ENCODE measurements at regions not wholly inside any gene's neighbourhood (a gene's known extent, or its start where the extent isn't known, plus 50 kb on each side); places are given as distances from the start of the nearest gene placed in this dataset.
"Not testable (repeated sequence)": the region's sequence is repeated elsewhere in the genome, so short reads cannot be mapped to it uniquely, and the experiment has no call there.

DNA sequence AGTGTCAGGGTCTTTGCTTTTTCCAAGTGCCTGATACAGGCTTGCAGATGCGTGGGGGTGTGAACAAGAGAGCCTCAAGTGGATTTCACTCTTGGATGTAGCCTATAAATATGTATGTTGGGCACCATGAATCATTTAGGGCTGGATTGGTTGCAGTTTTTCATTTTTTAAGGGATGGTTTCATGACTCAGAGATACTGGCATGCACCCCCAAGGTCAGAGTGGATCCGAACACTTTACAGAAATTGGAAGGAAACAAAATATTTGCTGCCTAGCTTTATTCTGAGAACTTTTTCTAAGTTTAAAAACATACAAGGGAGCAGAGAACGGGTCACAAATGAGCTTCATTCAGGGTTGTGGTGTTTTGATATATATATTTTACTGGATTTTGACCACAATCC, 436.8 kb upstream of the ERCC4 start:
- DNase-seq, result no peak

DNA sequence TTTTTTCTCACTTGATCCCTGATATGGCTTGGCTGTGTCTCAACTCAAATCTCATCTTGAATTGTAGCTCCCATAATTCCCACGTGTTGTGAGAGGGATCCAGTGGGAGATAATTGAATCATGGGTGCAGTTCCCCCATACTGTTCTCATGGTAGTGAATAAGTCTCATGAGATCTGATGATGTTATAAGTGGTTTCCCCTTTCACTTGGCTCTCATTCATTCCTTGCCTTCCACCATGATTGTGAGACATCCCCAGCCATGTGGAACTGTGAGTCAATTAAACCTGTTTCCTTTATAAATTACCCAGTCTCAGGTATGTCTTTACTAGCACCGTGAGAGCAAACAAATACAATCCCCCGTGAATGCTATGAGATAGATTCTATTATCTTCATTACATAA, 430.5 kb upstream of the ERCC4 start:
- not testable (repeated sequence) for DNase-seq

DNA sequence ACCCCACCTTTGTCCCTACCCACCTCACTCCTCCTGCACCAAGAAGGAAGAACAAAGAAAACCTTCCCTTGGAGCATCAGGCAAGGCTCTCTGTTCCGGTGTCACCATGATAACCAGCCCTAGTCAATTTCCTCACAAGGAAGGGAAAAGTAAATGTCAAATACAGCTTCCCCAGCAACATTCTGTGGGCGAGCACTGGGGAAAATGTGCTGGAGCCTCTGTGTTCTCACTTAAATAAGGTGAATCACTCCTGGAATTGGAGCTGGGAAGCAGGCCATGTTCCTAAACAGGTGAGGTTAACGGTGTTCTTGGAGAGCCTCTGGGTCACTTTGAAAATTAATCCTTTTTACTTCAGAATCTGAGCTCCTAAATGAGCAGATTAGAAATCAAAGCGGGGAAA, 427.9 kb upstream of the ERCC4 start:
- no peak for DNase-seq

DNA sequence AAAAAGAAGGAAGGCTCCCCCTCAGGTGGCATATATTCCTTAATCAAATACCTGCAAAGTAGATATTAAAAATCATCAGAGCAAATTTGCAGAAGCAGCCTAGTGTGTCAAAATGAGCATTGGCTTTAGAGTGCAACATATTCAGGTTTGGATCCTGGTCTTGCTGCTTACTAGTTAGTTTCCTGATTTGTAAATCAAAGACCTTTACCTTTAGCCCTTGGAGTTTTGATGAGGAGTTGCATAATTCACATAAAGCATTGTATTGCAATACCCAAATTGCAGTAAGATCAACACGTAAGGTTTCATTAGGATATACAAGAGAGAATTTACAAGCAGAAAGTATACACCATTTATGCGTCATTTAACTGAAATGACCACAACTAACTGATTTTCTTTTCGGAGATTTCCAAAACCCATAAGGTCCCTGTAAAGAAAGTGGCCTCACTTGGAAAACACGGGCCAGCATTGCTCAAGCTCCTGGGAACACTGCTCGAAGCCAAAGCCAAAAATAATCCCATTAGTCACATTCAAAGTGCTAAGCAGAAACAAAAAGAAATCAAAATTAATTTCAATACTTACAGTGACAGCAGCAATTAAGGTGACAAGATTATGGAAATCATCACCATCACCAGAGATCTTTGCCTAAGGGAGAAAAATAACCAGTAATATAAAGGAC, 415.9 kb upstream of the ERCC4 start:
- DNase-seq, result no peak

DNA sequence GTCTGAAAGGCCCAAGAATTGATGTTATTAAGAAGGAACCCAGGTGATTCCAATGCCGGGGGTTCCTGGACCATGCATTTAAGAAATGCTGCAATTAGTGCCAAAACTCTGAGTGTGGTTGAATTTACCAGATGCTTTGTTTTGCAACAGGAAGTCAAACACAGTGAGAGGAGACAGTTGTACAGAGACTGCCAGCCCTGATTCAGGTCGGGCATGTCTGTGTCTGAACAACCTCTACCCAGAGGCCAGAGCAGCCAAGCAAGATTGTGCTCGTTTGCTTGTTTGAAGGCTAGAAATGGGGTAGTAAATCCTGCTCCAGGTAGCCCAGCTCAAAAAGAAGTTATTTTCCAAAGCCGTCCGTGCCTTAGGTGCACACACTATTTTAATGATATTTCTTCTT, 412.4 kb upstream of the ERCC4 start:
- no peak for DNase-seq

DNA sequence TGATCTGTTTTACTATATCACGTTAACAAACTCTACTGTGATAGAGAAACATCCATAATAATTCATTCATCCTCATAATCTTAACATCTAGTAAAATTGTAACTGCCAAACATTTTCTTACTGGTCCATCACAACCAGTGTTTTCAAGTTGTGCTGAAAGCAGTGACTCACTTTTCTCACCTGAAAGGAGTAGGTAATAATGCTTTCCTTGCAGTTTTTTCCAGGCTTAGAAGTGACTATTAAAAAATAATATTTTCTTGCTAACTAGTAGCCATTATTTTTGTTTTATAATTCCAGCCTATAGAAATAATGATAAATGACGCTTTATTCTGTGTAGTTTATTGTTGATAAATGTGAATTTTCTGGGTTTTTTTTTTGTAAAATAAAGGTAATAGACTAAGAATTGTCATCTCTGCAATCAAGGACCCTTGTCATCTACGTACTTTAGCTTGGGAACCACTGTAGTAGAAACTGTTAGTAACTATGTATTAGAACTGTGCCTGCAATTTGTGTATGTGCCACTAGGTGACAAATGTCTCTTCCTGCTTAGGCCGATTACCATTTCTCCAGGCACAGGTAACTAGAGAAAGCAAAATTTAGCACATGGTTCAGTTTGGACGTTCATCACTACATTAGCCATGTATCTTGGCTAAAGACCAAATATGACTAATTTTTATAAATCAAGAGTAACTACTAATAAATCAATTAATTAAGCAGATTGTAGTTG, 409.4 kb upstream of the ERCC4 start:
- no peak for DNase-seq

DNA sequence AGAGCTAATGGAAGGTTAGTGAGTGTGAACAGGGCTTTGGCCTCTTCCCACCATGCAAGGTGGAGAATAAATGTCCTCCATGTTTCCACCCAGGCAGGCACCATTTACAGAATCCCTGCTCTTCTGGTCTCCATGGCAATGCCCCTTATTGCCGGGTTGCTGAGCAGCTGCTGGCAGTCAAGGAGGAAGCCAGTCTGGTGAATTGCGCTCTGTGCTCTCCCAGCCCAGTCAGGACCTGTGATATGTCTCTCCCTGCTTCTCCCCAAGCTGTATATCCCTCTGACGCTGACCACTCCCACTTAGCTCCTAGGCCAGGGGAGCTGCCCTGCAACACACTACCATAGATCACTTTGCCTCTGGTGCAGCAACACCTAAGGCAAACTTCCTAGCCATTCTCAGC, 402.1 kb upstream of the ERCC4 start:
- no peak for DNase-seq

DNA sequence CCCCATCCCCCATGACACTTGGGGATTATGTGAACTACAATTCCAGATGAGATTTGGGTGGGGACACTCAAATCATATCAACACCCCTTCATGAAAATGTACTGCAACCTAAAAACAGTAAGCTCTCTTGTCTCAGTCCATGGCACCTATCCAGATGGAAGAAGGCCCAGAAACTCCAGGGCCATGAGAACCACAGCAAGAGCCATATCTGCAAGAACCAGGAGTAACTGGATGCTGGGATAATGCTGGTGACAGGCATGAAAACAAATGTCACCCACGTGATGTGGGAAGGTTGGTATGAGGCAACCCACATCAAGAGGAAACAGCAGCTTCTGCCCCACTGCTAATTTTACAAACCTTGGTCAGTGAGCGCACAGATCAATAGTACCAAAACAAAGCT, 400.1 kb upstream of the ERCC4 start:
- DNase-seq, result no peak

DNA sequence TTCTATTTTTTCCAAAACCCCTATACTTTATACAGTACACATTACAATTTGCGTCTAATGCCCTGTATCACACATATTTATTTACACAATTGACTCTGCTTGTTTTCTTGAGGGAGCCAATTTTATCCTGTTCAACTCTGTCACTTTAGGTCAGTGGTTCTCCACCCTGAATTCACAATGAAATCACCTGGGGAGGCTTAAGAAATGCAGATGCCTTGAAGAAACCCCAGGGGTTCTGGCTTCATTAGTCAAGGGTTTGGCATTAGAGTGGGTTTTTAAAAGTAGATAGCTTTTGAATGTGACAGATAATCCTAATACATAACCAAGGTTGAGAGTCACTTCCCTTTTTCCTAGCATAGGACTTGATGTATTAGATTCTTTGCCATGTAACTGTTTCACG, 398.6 kb upstream of the ERCC4 start:
- no peak for DNase-seq

DNA sequence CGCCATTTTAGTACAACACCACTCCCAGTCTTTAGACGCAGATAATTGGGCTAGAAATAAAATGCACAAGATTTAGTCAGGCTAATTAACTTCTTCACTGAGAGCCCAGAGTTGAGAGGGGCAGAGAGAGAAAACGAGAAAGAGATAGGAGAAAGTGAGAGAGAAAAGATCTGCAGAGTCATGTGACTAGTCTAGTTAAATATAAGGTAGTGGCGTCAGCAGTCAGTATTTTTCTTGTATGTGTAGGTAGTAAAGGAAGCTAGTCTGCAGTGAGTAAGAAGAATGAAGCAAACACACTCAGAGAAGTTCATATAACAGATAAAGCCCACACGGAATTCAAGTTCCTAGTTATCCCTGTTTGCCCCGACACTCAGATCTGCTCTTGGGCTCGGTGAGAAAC, 392.6 kb upstream of the ERCC4 start:
- DNase-seq, result no peak

DNA sequence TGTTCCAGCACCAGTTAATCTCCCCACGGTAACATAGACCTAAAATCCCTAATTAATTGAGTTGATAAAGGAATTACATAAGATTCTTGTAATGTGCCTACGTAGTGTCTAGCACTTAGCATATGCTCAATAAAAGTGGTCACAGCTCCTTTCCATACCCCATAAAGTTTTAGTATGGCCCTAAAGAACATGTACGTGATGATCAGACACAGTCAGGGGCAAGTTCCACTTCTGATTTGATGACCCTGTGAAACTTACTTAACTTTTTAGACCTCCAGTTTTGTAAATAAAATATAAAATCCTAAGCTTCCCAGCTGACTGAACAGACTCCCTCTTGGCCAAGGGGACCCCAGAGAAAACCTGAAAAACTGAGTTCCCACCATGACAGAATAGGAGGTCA, 391.3 kb upstream of the ERCC4 start:
- DNase-seq, result no peak

DNA sequence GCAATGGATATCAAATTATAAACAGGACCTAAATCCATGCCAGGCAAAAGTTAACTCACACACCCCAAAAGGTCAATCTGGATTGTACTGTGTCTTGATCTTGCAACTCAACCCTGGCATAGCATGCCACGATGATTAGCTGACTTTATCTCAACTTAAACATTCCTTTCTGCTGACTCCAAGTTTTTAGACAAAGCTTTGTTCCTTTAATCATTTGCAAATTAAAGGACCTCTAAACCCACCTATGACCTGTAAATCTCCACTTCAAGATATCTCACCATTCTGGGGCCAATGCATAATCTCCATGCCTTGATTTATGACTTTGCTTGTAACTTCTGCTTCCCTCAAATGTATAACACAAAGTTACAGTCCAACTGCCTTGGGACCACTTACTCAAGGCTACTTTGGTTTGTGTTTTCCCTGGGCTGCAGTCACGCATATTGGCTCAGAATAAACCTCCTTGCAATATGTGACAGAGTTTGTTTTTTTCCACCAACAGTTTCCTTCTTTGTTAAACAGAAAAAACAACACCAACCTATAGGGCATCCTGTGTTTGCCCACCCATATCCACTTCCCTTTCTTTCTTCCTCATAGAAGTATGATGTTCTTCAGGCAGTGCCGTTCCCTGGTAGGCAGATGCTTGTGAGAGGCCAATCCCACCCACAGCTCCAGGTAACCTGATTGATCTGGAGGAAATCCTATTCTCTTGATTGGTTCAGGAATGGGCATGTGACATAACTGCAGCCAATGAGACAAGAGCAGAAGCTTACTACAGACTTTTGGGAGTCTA, 390.6 kb upstream of the ERCC4 start:
- DNase-seq, result no peak

DNA sequence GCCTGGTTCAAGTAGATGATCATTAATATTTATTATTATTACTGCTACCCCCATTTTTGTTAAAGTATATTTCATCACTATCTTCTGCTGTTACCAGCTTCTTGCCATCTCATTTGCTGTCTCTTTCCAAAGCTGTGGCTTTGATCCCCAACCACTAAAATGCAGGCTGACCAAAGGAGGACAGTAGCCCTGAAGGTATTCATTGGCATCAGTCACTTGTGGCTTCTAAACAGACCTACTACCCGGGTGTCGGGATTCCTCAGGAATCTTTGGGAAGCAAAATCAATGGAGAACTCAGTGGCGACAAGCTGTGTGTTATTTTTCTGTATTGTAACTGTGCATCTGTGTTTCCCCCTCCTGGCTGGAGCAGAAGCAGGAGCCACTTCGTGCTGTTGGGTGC, 379.2 kb upstream of the ERCC4 start:
- no peak for DNase-seq

DNA sequence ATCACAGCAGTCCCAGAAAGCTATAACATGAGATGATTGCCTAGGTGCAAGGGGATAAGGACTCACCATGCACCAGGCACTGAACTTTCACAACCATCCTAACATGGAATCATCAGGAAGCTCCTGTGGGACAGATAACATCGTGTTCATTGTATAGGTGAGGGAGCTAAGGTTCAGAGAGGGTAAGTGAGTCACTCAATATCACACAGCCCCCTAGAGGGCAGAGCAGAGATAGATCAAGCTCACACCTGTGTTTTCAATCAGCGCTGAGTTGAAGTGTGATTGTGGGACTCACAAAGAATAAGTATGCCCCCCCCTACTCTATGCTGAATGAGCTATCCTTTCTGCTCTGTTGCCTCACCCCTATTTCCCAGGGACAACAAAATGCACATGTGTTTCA, 377.7 kb upstream of the ERCC4 start:
- DNase-seq, result no peak

DNA sequence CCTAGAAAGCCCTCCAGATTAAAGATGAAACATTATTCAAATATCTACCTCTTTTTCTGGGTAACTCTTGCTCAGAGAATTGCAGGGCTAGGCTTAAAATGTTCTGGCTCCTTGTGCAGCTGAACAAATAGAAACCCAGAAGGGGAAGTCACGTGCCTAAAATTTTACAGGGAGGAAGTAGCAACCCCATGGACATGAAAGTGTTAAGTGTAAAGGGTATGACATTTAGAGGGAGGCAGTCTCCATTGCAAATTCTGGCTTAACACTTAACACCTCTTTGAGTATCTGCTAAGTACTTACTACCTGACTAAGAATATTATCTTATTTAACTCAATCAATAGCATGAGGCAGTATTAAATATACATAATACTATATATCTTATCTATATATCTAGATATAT, 376.1 kb upstream of the ERCC4 start:
- DNase-seq, result no peak

DNA sequence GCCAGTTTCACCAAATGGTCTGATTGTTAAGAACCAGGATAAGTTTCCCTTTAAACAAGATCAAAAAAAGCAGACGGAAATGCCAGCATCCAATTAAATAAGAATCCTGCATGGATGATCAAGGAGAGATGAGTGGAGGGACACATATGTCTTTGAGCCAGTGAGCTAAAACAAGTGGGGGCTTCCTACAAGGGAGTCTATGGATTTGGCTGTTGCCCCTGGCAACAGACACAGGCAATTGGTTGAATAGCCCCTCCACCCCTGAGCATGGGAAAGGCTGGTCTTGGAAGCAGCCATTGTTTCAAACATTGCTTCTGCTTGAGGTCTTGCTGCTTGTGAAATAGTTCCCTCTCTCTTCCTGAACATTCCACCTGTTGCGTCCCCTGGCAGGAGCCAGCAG, 374.7 kb upstream of the ERCC4 start:
- no peak for DNase-seq

DNA sequence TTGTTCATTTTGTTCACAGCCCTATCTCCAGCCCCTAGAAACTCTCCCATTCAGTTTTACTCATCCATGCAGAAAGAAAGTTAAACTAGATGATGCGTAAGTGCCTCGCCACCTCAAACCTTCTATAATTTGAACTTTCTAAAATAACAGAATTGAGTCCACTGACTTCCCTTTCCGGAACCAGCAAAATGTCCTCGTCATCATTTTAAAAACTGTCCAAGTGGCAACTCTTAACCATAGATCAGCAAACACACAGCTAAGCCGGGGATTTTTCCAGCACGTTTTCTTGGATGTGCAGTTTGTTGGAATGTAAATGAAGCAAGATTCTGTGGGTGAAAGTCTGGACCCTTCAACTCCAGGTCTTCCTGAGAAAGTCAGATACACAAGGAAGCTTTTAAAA, 369.7 kb upstream of the ERCC4 start:
- no peak for DNase-seq

DNA sequence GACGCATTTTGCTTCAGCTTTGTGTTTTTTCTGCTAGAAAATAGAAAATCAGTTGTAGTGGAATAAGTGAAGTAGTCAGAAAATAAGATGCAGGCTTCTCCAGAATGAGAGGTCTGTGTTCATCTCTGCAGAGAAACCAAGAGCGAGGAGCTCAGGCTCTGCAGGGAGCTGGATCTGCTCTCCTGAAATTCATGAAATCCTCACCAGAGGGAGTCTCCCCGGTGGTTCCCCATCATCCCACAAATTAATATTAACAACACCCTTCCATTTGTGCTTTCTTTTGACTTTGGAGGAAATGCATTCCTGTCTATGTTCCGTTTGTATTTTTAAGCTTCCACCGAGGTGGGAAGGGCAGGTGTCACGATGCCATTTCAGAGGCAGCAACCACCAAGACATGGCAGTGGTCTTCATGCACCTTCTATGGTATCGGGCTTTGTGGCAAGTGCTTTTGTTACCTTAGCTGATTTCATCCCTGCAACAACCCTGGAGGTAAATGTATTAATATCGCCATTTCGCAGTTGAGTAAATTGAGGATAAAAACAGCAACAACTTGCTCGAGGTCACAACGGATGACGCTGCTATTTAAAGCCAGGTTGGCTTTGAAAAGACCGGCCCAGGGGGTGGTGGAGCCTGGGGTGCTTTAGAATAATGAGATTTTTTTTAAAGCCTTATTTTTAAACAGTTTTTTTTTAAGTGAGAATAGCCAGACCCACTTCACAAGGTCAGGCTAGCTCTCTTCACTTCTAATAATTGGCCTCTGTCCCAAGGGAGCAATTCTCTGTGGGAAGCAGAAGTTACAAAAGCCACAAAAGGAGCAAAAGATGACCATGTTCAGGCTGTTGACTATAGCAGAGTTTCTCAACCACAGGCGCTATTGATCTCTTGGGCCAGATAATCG, 367.6 kb upstream of the ERCC4 start:
- no peak for DNase-seq

DNA sequence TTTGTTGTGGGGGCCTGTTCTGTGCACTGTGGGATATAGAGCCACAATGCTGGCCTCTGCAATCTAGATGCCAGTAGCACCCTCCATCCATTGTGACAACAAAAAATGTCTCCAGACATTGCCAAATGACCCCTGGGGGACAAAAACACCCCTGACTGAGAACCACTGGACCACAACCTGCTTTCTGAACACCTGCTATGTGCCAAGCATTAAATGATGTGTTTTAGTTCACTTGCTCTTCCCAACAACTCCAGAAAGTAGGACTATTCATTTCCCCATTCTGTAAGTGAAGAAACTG, 367.0 kb upstream of the ERCC4 start:
- DNase-seq, result no peak

DNA sequence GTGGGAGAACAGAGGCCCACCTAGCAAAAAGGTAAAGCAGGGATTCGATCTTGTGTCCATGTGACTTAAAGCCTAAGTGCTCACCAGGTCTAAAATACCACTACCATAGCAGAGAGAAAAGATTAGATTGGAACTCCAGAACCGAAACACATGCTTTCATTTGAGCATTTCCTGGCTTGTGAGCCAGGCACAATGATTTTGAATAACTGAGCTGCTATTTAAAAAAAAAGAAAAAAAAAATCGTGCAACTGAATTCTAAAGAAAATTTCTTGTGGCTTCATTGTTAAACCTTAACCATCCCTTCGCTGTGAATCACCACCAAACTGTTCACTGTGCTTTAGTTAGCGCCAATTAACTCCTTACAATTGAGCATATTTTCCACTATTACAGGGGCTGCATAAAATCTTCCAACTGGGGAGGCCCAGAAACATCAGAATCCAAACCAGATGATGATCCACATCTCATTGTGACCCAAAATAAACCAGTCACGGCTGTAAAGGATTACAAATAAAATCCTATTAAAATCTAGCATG, 366.4 kb upstream of the ERCC4 start:
- DNase-seq, result no peak

DNA sequence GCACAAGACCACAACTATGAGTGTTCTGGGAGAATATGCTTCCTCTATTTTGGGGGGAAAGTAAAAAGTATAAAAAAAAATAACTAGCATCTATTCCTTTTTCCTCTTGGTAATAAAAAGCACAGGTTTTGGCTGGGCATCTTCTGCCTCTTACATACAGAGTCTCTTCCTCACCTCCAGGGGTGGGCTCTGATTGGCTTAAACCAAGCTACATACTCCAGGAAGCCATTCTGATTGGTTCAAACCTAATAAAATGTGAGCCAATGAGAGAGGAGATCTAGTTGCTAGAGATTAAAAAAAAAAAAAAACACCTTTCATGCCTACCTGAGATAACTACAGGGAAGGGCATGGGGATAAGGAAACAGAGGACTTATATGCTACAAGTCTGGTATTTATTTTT, 365.9 kb upstream of the ERCC4 start:
- DNase-seq, result no peak

DNA sequence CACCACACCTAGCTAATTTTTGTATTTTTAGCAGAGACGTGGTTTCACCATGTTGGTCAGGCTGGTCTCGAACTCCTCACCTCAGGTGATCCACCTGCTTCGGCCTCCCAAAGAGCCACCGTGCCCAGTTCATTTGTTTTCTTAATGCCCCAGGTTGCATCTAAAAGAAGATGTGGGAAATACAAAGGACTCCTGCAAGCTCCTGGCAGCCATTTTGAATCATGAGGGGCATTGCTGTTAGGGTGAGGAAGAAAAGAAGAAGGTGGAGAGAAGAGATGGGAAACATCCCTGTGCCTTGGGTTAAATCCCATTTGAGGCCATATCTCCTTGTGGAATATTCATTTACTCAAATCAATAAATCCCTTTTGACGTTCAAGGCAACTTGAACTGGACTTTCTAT, 365.3 kb upstream of the ERCC4 start:
- no peak for DNase-seq

DNA sequence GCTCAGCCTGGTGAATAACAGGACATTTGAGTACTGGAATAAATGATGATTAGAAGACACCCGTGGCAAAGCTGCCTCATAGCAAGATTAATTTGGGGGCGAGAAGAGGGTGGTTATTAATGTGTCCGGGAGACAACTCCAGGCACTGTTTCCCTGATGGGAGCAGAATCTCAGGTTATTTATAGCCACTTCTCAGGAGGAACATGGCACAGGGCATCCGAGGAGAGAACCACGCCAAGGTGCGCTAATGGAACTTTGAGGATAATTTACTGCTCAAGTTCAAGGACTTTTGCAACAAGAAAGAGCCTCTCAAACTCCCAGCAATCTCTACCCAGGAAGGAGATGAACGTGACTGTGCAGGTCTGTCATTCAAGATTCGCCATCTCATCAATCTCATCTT, 362.5 kb upstream of the ERCC4 start:
- DNase-seq, result no peak
